SU-DHL-6 (cell line): ENCODE measurements at regions not wholly inside any gene's neighbourhood (a gene's known extent, or its start where the extent isn't known, plus 50 kb on each side); places are given as distances from the start of the nearest gene placed in this dataset.

ENCODE experiments used
- H2AFZ ChIP-seq: fragments of 200-600 bp; sonication (generic); 2 replicates; pipeline ENCODE4 v1.6.1; 2014; ENCODE audit warnings: low read depth, mild to moderate bottlenecking, moderate library complexity, mixed read lengths, antibody characterized with exemption, low read length; ENCODE audit not compliant: severe bottlenecking
- H3F3A ChIP-seq: fragments of 200-600 bp; shearing (Covaris generic); 2 replicates; pipeline ENCODE4 v1.6.0; 2016; ENCODE audit warnings: antibody characterized with exemption, mild to moderate bottlenecking; ENCODE audit not compliant: insufficient read depth
- H3K27ac ChIP-seq: fragments of 200-600 bp; sonication (generic); 2 replicates; pipeline ENCODE4 v1.5.1; 2016; ENCODE audit warnings: low read depth, mild to moderate bottlenecking, low read length, moderate library complexity, mixed read lengths
- H3K27me3 ChIP-seq: fragments of 200-600 bp; sonication (generic), shearing (Covaris generic); 2 replicates; pipeline ENCODE4 v1.6.0; 2014; ENCODE audit warnings: mild to moderate bottlenecking, low read length
- H3K36me3 ChIP-seq: fragments of 200-600 bp; sonication (generic); 2 replicates; pipeline ENCODE4 v1.6.1; 2014; ENCODE audit warnings: mild to moderate bottlenecking, low read length, mixed read lengths
- H3K4me2 ChIP-seq: fragments of 300-600, 200-600 bp; shearing (Covaris generic), sonication (generic); 2 replicates; pipeline ENCODE4 v1.6.0; 2014; ENCODE audit warnings: low read length, low read depth, mild to moderate bottlenecking; ENCODE audit not compliant: poor library complexity, severe bottlenecking
- H3K4me3 ChIP-seq: fragments of 200-600 bp; sonication (generic); 2 replicates; pipeline ENCODE4 v1.5.1; 2014; ENCODE audit warnings: antibody characterized with exemption, low read length, mild to moderate bottlenecking, mixed read lengths; ENCODE audit not compliant: insufficient read depth, poor library complexity, severe bottlenecking
- H3K79me2 ChIP-seq: fragments of 200-600 bp; sonication (generic); 2 replicates; pipeline ENCODE4 v1.6.1; 2014; ENCODE audit warnings: mild to moderate bottlenecking, low read length, moderate library complexity; ENCODE audit not compliant: insufficient read depth
- H3K9ac ChIP-seq: fragments of 200-600 bp; sonication (generic); 2 replicates; pipeline ENCODE4 v1.7.0; 2014; ENCODE audit warnings: mild to moderate bottlenecking, low read length
- H3K9me2 ChIP-seq: fragments of 200-600 bp; sonication (generic); replicated peaks from 2 replicates; pipeline ENCODE4 v1.6.1; 2014; ENCODE audit warnings: low read length; ENCODE audit not compliant: insufficient read depth
- H3K9me3 ChIP-seq: fragments of 200-600 bp; sonication (generic); 2 replicates; pipeline ENCODE4 v1.6.1; 2014; ENCODE audit warnings: low read length, mixed read lengths; ENCODE audit not compliant: insufficient read depth
- H4K20me1 ChIP-seq: fragments of 200-600 bp; sonication (generic); 2 replicates; pipeline ENCODE4 v1.6.1; 2014; ENCODE audit warnings: low read depth, mild to moderate bottlenecking, antibody characterized with exemption, low read length, moderate library complexity, mixed read lengths
- CTCF ChIP-seq: fragments of 200-600 bp; sonication (generic); IDR thresholded peaks from one replicate; pipeline ENCODE4 v1.5.1; 2017; ENCODE audit warnings: antibody characterized with exemption, mild to moderate bottlenecking, low read length, moderate library complexity; ENCODE audit not compliant: insufficient read depth, poor library complexity, severe bottlenecking
- EZH2phosphoT487 ChIP-seq: fragments of 200-600 bp; sonication (generic), shearing (Covaris generic); conservative IDR thresholded peaks from 2 replicates; pipeline ENCODE4 v1.6.1; 2018; ENCODE audit warnings: mild to moderate bottlenecking, antibody characterized with exemption, low read length, moderate library complexity, mixed read lengths

DNA sequence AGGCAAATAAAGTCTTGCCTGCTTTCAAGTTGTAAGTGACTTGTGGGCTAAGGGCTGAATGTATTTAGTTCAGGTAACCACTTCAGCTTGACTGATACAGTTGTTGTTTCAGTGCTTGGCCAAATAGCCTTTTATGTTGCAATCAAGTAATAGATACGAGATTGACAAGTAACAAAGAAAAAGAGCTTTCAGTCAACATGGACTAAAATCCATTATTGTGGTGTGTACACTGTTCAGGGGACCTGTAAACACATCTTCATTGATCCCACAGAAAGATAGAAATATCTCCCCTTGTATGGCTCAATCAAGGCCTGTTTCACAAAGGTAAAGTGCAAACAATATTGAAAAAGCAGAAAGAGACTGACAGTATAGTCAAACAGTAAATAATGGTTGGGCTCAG, 224.8 kb upstream of the TMCO5A start:
- no peak overlapping the region for H3K4me3 ChIP-seq
- no peaks in the 10 kb centered on the region for H4K20me1 ChIP-seq
- H2AFZ ChIP-seq = no peak overlapping the region
- H3K9me3 ChIP-seq = peaks cover 8% of the 10 kb centered on the region; the same call in 1 of the 2 replicates
- no peak overlapping the region for H3K4me2 ChIP-seq
- H3F3A ChIP-seq = no peaks in the 10 kb centered on the region
- no peaks in the 10 kb centered on the region for H3K36me3 ChIP-seq
- no peaks in the 10 kb centered on the region for H3K9me2 ChIP-seq
- no peaks in the 10 kb centered on the region for H3K79me2 ChIP-seq
- H3K27ac ChIP-seq = no peak overlapping the region
- H3K27me3 ChIP-seq = no peaks in the 10 kb centered on the region
- H3K9ac ChIP-seq = no peak overlapping the region
- TF ChIP-seq EZH2phosphoT487 (no peak), CTCF (no peak)

GRCh38 chr15:37715101-37715500, 219.3 kb upstream of the TMCO5A start:
- H2AFZ ChIP-seq = no peak overlapping the region
- no peak overlapping the region for H3K9ac ChIP-seq
- H3F3A ChIP-seq = no peaks in the 10 kb centered on the region
- no peak for TF ChIP-seq EZH2phosphoT487
- no peak for TF ChIP-seq CTCF
- H3K27me3 ChIP-seq = no peaks in the 10 kb centered on the region
- no peaks in the 10 kb centered on the region for H4K20me1 ChIP-seq
- H3K4me3 ChIP-seq = no peak overlapping the region
- no peaks in the 10 kb centered on the region for H3K79me2 ChIP-seq
- no peaks in the 10 kb centered on the region for H3K36me3 ChIP-seq
- H3K9me3 ChIP-seq = peaks cover 8% of the 10 kb centered on the region; the same call in 1 of the 2 replicates
- H3K27ac ChIP-seq = no peak overlapping the region
- H3K9me2 ChIP-seq = no peaks in the 10 kb centered on the region
- H3K4me2 ChIP-seq = no peak overlapping the region

DNA sequence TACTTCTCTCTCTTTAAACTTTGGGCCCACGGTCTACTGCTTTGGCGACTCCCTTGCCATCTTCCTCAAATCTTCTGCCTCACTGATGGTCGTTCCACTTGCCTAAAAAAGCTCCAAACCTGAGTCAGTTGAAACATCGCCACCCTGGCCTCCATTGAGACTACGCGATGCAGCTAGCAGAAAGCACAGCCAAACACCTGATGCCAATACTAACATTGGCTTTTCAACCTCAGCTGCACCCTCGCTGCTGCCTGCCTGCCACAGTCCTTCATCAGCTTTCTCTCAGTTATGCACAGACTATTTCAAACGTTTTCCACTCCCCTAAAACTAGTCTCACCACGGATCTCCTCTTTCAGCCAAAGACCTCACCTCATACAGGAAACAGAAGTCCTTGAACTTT, 214.2 kb upstream of the TMCO5A start:
- Histone ChIP-seq H3K36me3 (no peaks in the 10 kb centered on the region), H3K27ac (no peak overlapping the region), H3K4me3 (no peak overlapping the region), H3F3A (no peaks in the 10 kb centered on the region), H3K4me2 (no peak overlapping the region), H3K9ac (no peak overlapping the region), H3K79me2 (no peaks in the 10 kb centered on the region), H2AFZ (no peak overlapping the region), H3K27me3 (no peaks in the 10 kb centered on the region), H3K9me3 (no peaks in the 10 kb centered on the region), H3K9me2 (no peaks in the 10 kb centered on the region), H4K20me1 (no peaks in the 10 kb centered on the region)
- no peak for TF ChIP-seq EZH2phosphoT487

DNA sequence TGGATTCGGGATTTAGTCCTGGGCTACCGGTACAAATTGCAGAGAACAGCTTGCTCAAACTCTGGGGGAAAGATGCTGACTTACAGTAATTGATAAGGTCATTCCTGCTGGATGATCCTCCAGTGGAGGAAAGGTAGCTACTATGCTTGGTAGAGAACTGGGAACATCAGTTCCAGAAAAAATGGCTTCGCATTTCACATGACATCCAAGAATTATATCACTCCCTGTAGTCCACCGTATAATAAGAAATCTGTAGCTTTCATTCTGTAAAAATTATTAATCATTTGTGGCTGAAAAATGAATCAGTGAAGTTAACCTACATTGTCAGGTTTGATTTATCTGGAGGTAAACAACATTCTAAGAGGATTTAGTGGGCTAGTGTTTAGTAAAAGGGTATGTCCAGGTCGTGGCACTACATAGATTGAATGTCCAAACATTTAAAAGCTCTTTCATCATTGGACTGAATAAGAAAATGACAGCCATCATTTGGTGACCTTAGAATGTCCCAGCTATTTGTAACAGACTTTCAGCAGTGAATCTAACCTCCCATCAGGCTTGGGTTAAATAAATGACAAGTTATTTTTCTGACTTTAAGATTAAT, 203.2 kb upstream of the TMCO5A start:
- no peak for TF ChIP-seq EZH2phosphoT487
- TF ChIP-seq CTCF = no peak
- Histone ChIP-seq H3K9me2 (no peaks in the 10 kb centered on the region), H3K4me2 (no peak overlapping the region), H3K4me3 (no peak overlapping the region), H3K79me2 (no peaks in the 10 kb centered on the region), H3F3A (no peaks in the 10 kb centered on the region), H2AFZ (no peak overlapping the region), H3K9ac (no peak overlapping the region), H3K36me3 (no peaks in the 10 kb centered on the region), H3K27ac (no peak overlapping the region), H4K20me1 (no peaks in the 10 kb centered on the region), H3K27me3 (no peaks in the 10 kb centered on the region), H3K9me3 (no peaks in the 10 kb centered on the region)
